Endodermal cell (in vitro differentiated cells): ENCODE measurements at regions not wholly inside any gene's neighbourhood (a gene's known extent, or its start where the extent isn't known, plus 50 kb on each side); places are given as distances from the start of the nearest gene placed in this dataset.

ENCODE experiments used
- DNase-seq: peaks from one replicate; pipeline ENCODE4 v3.0.0-alpha.2; 2017
- H3K27ac ChIP-seq: 2 replicates; pipeline ENCODE4 v1.5.1; 2013; ENCODE audit warnings: mild to moderate bottlenecking, low read depth, low read length, moderate library complexity
- H3K27me3 ChIP-seq: 2 replicates; pipeline ENCODE4 v1.6.1; 2013; ENCODE audit warnings: mild to moderate bottlenecking, low read length, moderate library complexity; ENCODE audit not compliant: insufficient read depth, control insufficient read depth, poor library complexity, severe bottlenecking
- H3K36me3 ChIP-seq: 2 replicates; pipeline ENCODE4 v1.7.0; 2013; ENCODE audit warnings: mild to moderate bottlenecking, low read length, moderate library complexity; ENCODE audit not compliant: control insufficient read depth, insufficient read depth
- H3K4me1 ChIP-seq: one replicate; pipeline ENCODE4 v1.7.0; 2013; ENCODE audit warnings: low read length; ENCODE audit not compliant: control insufficient read depth, insufficient read depth
- H3K4me3 ChIP-seq: 2 replicates; pipeline ENCODE4 v1.5.1; 2013; ENCODE audit warnings: mild to moderate bottlenecking, low read length, moderate library complexity
- H3K9ac ChIP-seq: 2 replicates; pipeline ENCODE4 v1.6.1; 2013; ENCODE audit warnings: mild to moderate bottlenecking, low read length, moderate library complexity; ENCODE audit not compliant: poor library complexity, severe bottlenecking; ENCODE audit errors: extremely low read depth
- H3K9me3 ChIP-seq: 2 replicates; pipeline ENCODE4 v1.6.1; 2013; ENCODE audit warnings: mild to moderate bottlenecking, low read length, moderate library complexity; ENCODE audit not compliant: control insufficient read depth
- H3K27ac Mint-ChIP-seq: 2 replicates; pipeline ENCODE4 v1.8.0; 2020; ENCODE audit warnings: mixed read lengths
- H3K27me3 Mint-ChIP-seq: 2 replicates; pipeline ENCODE4 v1.8.0; 2021; ENCODE audit warnings: mild to moderate bottlenecking, mixed read lengths; ENCODE audit not compliant: insufficient read depth
- H3K36me3 Mint-ChIP-seq: 2 replicates; pipeline ENCODE4 v1.8.0; 2020; ENCODE audit warnings: low read depth, mixed read lengths
- H3K4me1 Mint-ChIP-seq: 2 replicates; pipeline ENCODE4 v1.8.0; 2020; ENCODE audit warnings: mixed read lengths
- H3K4me3 Mint-ChIP-seq: 2 replicates; pipeline ENCODE4 v1.8.0; 2020; ENCODE audit warnings: mild to moderate bottlenecking, moderate library complexity, mixed read lengths
- H3K9me3 Mint-ChIP-seq: 2 replicates; pipeline ENCODE4 v1.8.0; 2020; ENCODE audit warnings: mild to moderate bottlenecking, mixed read lengths
- WGBS, 2 experiments: methylation state at CpG; one replicate each; pipeline versions ENCODE4 v1.1.5 to v1.1.7; 2013; ENCODE audit warnings: missing lambda C conversion rate in 2 of 2, mixed read lengths in 1 of 2; ENCODE audit not compliant: insufficient coverage in 1 of 2, insufficient read length in 1 of 2; 5-methylcytosine and 5-hydroxymethylcytosine counted together
- TF ChIP-seq, protein P1 (sequence below): fragments of 200-600 bp; sonication (generic); conservative IDR thresholded peaks from 2 replicates; pipeline ENCODE4 v1.5.0; 2021; ENCODE audit warnings: antibody characterized with exemption, mild to moderate bottlenecking

- H3K9me3 Mint-ChIP-seq = no peaks in the 10 kb centered on the region
- no peak overlapping the region for H3K27ac ChIP-seq
- H3K27ac Mint-ChIP-seq = no peak overlapping the region
- WGBS, 2 experiments = 85 to 88% methylated on average over 4 to 7 of the region's 7 CpGs
- H3K9me3 ChIP-seq = no peaks in the 10 kb centered on the region
- peaks cover 9% of the 10 kb centered on the region for H3K4me1 ChIP-seq
- H3K27me3 Mint-ChIP-seq = peaks cover 3% of the 10 kb centered on the region
- no peaks in the 10 kb centered on the region for H3K36me3 ChIP-seq
- H3K4me1 Mint-ChIP-seq = peaks cover 17% of the 10 kb centered on the region
- H3K9ac ChIP-seq = no peak overlapping the region
- no peak for DNase-seq
- no peaks in the 10 kb centered on the region for H3K36me3 Mint-ChIP-seq
- H3K27me3 ChIP-seq = no peaks in the 10 kb centered on the region
- H3K4me3 ChIP-seq = no peak overlapping the region
- no peak overlapping the region for H3K4me3 Mint-ChIP-seq
- TF ChIP-seq, protein P1, sequence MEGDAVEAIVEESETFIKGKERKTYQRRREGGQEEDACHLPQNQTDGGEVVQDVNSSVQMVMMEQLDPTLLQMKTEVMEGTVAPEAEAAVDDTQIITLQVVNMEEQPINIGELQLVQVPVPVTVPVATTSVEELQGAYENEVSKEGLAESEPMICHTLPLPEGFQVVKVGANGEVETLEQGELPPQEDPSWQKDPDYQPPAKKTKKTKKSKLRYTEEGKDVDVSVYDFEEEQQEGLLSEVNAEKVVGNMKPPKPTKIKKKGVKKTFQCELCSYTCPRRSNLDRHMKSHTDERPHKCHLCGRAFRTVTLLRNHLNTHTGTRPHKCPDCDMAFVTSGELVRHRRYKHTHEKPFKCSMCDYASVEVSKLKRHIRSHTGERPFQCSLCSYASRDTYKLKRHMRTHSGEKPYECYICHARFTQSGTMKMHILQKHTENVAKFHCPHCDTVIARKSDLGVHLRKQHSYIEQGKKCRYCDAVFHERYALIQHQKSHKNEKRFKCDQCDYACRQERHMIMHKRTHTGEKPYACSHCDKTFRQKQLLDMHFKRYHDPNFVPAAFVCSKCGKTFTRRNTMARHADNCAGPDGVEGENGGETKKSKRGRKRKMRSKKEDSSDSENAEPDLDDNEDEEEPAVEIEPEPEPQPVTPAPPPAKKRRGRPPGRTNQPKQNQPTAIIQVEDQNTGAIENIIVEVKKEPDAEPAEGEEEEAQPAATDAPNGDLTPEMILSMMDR = no peak
These were observed 173.4 kb downstream of the KATNAL1 start for GRCh38 chr13:30133996-30134395.

- H3K27ac Mint-ChIP-seq = no peak overlapping the region
These were observed 173.8 kb downstream of the KATNAL1 start for GRCh38 chr13:30133554-30133912.

GRCh38 chr13:30132623-30133553, 174.5 kb downstream of the KATNAL1 start:
- WGBS, 2 experiments = 59 to 69% methylated on average over 27 to 39 of the region's 39 CpGs
- Histone ChIP-seq H3K27me3 (no peaks in the 10 kb centered on the region), H3K4me3 (no peak overlapping the region), H3K9me3 (no peaks in the 10 kb centered on the region), H3K9ac (no peak overlapping the region), H3K36me3 (no peaks in the 10 kb centered on the region), H3K4me1 (peaks cover 5% of the 10 kb centered on the region), H3K27ac (no peak overlapping the region)
- peak; percentile 100 for DNase-seq
- H3K9me3 Mint-ChIP-seq = no peaks in the 10 kb centered on the region
- H3K4me3 Mint-ChIP-seq = no peak overlapping the region
- H3K36me3 Mint-ChIP-seq = no peaks in the 10 kb centered on the region
- H3K4me1 Mint-ChIP-seq = peaks cover 9% of the 10 kb centered on the region
- TF ChIP-seq, protein P1 = peak; percentile 99
- H3K27ac Mint-ChIP-seq = peak overlapping the region; percentile 55
- peaks cover 3% of the 10 kb centered on the region for H3K27me3 Mint-ChIP-seq

More at GRCh38 chr13:30133554-30133912, 173.8 kb downstream of the KATNAL1 start:
- Mint-ChIP-seq H3K27me3 (peaks cover 3% of the 10 kb centered on the region), H3K4me3 (no peak overlapping the region), H3K4me1 (peaks cover 14% of the 10 kb centered on the region), H3K36me3 (no peaks in the 10 kb centered on the region), H3K9me3 (no peaks in the 10 kb centered on the region)
- Histone ChIP-seq H3K9ac (no peak overlapping the region), H3K4me3 (no peak overlapping the region), H3K4me1 (peaks cover 9% of the 10 kb centered on the region), H3K9me3 (no peaks in the 10 kb centered on the region), H3K27me3 (no peaks in the 10 kb centered on the region), H3K36me3 (no peaks in the 10 kb centered on the region), H3K27ac (no peak overlapping the region)
- 91 to 95% methylated on average over 7 to 13 of the region's 13 CpGs for WGBS, 2 experiments
- TF ChIP-seq, protein P1 = no peak
- DNase-seq = no peak
